Fibroblast of lung (primary cell): ENCODE measurements at regions not wholly inside any gene's neighbourhood (a gene's known extent, or its start where the extent isn't known, plus 50 kb on each side); places are given as distances from the start of the nearest gene placed in this dataset.

Experiments used
- CTCF ChIP-seq, 2 donors: IDR thresholded peaks in 1 of 2; conservative IDR thresholded peaks in 1 of 2; 1 replicate in 1 of 2; 2 replicates in 1 of 2; pipeline ENCODE4 v1.5.1; 2011 to 2012; ENCODE audit warnings: low read length in 2 of 2, control low read depth in 1 of 2, inconsistent platforms in 1 of 2, low read depth in 1 of 2, mild to moderate bottlenecking in 1 of 2
- EZH2 ChIP-seq: IDR thresholded peaks from 2 replicates; pipeline ENCODE4 v1.5.1; 2012; ENCODE audit warnings: low read length, control low read depth, mild to moderate bottlenecking; ENCODE audit errors: missing control alignments

- no peak for TF ChIP-seq EZH2
- no peak for TF ChIP-seq CTCF (conservative IDR thresholded peaks at IDR 0.05 in 1 of 2, IDR thresholded peaks at IDR 0.05 in 1 of 2; ENCODE audit: low read depth in 1 of 2, low read length in 2 of 2)
Observed at GRCh38 chr10:64332551-64332950, 811.4 kb downstream of the REEP3 start.
